HG02571 (cell line): ENCODE measurements at regions not wholly inside any gene's neighbourhood (a gene's known extent, or its start where the extent isn't known, plus 50 kb on each side); places are given as distances from the start of the nearest gene placed in this dataset.
A peak's percentile ranks its signal among the peaks of the same experiment; 100 is the strongest.

Source experiments
- ATAC-seq: cut with Tn5 transposase; IDR thresholded peaks from one replicate; pipeline ENCODE4 v1.9.1; 2021; ENCODE audit warnings: mild to moderate bottlenecking, moderate library complexity; ENCODE audit not compliant: unreplicated experiment

DNA sequence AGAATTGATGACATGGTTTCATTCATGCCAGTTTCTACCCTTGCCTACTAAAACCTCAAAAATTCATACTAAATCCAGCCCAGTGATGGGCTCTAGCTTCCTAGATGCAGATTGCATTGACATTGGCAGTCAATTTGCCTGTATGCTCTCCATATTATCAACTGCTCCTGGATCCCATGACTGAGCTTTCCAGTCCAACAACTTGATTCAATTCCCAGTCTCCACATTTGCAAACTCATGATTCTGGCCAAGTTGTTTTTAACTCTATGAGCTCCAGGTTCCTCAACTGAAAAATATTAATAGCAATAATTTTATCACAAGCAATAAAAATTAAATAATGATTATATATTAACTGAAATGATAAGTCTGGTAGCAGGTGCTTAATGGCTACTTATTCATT, 51.0 kb upstream of the DSC1 start:
- no peak for ATAC-seq

DNA sequence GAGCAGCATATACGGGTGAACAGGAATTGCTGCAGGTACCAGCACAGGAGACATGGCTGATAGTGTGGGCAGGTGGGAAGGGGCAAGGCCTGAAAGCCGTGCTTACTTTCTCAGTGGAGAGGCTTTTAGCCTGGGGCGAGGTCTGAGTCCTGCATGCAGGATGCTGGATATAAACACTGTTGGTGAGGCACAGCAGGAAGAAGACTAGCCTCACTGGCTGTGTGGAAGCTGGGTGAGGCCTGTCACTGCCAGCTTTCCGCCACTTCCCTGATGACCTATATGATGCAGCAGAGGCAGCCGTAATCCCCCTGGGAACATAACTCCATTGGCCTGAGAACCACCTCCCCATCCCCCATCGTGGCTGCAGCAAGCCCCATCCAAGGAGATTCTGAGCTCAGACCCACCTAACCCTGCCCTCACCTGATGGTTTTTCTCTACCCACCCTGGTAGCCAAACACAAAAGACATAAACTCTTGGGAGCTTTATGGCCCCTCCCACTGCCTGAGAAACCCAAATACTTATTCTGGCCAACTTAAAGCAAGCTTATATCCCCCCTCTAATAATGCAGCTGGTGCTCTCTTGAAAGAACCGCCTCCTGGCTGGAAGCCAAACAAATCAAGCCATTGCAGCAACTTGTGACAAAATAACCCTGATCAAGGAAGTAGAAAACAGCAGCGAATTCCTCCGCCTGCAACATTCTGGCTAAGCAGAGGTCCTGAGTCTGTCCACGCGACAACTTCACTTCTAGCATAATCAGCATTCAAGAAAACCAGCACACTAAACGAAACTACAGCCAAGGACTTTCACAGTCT, 54.6 kb upstream of the DSC1 start:
- ATAC-seq, result no peak

DNA sequence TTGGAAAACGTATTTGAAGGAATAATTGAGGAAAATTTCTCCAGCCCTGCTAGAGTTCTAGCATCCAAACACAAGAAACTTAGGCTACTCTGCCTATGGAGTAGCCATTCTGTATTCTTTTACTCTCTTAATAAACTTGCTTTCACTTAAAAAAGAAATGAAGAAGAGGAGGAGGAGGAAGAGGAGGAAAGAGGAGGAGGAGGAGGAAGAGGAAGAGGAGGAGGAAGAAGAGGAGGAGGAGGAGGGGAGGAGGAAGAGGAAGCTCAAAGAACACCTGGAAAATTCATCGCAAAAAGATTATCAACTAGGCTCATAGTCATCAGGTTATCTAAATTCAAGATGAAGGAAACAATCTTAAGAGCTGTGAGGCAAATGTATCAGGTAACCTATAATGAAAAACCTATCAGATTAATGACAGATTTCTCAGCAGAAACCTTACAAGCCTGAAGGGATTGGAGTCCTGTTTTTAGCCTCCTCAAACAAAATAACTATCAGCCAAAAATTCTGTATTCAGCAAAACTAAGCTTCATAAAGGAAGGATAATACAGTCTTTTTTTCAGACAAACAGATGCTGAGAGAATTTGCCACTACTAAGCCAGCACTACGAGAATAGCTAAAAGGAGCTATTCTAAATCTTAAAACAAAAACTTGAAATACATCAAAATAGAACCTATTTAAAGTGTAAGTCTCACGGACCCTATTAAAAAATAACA, 56.2 kb upstream of the DSC1 start:
- no peak for ATAC-seq

DNA sequence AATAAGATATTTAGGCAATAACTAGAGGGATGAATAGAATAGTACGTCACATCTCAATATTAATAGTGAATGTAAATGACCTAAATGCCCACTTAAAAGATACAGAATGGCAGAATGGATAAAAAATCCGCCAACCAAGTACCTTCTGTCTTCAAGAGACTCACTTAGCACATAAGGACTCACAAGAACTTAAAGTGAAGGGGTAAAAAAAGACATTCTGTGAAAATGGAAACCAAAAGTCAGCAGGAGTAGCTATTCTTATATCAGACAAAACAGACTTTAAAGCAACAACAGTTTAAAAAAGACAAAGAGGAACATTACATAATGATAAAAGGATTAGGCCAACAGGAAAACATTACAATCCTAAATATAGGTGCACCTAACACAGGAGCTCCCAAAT, 56.7 kb upstream of the DSC1 start:
- no peak for ATAC-seq

DNA sequence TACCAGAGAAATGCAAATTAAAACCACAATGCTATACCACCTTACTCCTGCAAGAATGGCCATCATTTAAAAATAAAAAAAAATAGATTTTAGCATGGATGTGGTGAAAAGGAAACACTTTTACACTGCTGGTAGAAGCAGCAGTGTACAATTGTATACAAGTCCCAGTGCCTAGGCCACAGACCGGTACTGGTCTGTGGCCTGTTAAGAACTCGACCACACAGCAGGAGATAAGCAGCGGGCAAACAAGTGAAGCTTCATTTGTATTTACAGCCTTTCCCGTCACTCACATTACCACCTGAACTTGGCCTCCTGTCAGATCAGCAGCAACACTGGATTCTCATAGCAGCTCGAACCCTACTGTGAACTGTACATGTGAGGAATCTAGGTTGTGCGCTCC, 60.7 kb upstream of the DSC1 start:
- no peak for ATAC-seq

DNA sequence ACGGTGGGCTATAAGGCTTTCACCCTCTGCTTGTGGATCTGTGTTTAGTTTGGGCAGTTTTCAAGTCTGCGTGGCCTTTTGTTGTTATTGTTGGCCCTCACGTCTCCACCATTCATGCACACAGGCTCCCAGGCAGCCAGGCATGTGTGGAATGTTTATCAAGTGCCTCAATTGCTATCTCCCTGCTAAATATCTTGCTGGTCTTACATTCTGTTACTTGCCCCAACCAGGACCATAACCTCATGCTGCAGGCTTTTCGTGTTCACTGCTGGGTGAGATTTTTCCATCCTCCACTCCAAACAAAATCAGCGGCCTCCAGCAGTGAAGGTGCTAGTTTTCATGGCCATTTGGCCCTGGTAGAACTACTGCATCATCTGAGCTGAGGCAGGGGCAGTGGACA, 63.0 kb upstream of the DSC1 start:
- no peak for ATAC-seq

DNA sequence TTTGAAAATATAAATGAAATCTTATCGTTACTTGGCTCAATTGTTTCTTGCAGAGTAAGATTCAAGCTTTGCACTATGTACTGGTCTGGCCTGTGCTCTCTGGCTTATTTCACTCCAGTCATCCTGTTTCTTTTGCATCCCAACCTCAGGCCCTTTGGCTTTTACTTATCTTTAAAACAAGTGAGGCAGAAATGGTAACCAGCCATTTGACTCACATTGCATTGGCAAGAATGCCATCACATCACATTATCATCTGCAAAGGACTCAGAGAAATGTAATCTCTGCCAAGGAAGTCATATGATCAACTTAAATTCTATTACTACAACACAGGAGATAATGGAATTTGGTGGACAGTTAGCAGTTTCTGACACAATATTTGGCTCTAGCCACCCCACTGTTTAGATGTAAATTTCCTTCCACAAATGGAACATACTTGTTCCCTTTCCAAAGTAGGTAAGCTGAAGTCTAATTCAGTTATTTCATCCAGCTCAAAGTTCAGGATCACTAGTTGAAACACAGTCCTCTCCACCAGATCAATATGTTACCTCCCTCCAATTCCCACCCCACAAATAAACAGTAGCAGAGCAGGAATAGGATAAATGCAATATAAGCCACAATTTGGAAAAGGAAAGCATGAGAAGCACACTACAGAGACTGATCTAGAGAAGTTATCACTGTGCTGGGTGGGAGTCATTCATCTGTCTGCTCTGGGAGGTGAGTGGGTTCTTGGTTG, 65.0 kb upstream of the DSC1 start:
- ATAC-seq, result no peak

DNA sequence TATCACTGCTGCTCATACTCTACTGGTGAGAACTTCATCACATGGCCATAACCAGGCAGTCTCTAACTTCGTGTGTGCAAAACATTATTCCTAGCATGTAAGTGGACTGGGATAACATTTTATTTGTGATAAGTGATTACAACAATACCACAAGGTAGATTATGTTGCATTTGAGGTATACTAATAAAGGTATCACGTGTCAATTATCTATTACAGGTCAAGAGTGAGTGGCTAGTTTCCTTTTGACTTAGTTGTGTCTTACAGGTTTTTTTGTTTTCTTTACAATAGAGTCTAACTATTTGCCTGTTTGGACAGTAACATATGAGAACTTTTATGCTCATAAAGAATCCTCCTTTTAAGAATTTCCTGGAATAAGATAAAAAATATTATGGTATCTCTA, 67.2 kb upstream of the DSC1 start:
- ATAC-seq, result no peak

DNA sequence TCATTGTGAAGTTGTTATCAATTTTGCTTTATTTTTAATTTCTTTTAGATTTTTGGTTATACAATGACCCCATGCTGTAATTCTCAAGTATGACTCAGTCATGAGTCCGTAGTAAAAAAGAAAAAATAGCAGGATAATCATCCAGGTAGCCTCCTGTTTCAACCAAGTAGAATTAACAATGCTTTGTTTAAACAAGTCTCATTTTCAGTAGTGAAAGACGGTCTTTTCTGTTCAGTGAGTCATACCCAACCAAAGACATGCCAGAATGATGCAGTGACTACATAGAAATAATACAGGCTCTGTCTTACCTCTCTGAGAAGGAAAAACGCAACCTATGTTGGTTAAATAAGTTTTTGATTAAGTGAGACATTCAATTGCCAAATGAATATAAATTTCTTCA, 67.8 kb upstream of the DSC1 start:
- peak; percentile 61 for ATAC-seq

DNA sequence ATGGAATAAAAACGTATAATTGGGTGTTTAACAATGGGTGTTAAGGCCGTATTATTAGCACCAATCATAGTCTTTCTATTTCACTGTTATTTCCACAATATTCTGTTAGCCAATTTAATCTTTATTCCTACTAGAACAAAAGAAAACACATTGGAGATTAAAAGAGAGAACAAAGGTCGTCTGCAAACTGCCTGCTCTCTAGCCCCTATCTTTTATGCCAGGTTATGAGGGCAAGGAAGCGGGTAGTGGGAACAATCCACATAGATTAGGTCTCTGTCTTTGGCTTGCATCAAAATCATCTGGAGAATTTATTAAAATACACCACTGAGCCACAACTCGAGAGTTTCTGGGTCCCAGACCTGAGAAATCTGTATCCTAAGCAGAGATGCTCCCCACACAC, 69.4 kb upstream of the DSC1 start:
- ATAC-seq, result no peak

DNA sequence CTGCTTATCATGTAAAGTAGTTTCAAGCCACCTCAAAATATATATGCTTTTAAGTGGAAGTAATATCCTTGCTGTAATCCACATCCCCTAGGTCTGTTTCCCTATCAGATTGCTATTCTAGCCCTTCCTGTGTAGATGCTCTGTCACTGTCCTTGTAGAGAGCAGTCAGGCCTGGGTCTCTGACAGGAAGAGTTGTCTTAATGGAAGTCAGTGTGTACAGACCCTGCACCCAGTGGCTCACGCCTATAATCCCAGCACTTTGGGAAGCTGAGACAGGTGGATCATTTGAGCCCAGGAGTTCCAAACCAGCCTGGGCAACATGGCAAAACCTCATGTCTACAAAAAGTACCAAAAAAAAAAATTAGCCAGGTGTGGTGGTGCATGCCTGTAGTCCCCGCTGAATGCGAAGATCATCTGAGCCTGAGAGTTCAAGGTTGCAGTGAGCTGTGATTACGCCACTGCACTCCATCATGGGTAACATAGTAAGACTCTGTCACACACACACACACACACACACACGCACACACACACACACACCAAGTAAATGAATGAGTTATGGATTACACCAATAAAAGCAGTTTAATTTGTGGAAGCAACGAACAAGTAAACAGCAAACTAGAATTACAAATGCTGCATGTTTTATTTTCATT, 70.2 kb upstream of the DSC1 start:
- ATAC-seq, result no peak

DNA sequence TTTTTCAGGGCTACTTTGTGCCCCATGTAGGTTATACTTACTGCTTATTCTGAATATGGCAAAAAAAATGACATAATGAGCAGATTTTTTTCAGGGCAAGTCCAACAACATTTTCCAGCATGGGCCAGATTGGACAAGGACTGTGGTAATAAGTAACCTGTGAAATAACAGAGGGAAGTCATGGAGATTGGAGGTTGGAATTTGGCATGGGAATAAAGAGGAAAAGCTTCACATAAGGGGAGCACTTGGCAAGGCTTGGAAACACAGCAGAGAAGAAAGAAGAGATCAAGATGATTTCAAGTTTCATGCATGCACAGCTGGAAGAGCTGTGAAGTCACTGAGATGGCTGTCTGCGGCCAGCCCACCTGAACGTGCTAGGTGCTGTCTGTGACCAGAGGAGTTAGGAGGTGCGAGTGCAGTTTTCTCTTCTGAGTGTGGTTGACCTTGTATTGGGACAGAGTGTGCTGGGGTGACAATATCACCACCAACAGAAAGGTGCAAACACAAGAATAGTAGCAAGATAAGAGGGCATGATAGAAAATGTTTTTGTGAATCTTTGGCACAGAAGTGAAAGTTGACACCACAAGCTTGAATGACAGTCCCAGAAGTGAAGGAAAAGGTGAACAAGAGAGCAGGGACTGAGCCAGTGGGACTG, 71.1 kb upstream of the DSC1 start:
- ATAC-seq, result no peak

DNA sequence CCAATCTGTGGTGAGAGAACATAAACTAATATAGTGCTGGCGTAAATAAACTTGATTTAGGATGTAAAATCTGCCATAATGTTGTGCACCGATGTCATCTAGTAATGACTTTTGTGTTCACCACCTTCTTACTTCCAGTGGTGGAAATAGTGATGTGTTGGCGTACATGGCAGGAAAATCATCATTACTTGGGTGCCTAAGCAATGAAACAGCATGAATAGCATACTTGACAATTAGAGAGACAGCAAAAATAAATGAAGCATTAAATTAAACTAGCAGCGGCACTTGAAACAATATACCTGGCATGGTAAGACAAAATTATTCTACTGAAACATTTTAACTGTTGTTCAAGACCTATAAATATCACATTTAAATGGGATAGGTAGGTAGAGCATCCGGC, 73.2 kb upstream of the DSC1 start:
- ATAC-seq, result no peak

DNA sequence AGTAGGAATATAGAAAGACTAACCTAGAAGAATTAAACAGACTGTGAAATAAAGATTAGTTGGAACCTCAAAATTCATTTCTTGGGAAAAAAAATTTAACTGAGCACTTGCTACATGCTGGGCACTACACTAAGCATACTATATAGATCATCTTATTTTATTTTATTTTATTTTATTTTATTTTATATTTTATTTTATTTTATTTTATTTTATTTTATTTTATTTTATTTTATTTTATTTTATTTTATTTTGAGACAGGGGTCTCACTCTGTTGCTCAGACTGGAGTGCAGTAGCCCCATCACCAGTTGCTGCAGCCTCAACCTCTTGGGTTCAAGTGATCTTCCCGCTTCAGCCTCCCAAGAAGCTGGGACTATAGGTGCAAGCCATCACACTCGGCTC, 74.5 kb upstream of the DSC1 start:
- no peak for ATAC-seq

DNA sequence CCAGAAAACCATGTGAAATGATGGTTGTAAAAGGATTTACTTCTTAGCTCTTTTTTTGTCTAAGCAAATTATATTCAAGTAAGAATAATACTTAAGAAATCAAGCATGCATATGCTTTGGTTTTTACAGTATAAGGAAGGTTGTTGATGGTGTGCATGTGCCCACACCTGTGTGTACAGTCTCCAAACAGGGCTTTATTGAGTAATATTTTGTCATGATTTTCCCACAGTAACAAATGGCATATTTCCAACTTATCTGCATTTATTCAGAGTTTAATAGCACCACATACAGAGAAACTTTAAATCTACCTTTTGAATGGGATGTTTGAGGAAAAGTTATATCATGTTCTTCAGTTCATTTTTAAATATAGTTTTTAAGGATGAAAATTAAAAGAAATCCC, 76.5 kb upstream of the DSG1 start:
- ATAC-seq, result no peak

DNA sequence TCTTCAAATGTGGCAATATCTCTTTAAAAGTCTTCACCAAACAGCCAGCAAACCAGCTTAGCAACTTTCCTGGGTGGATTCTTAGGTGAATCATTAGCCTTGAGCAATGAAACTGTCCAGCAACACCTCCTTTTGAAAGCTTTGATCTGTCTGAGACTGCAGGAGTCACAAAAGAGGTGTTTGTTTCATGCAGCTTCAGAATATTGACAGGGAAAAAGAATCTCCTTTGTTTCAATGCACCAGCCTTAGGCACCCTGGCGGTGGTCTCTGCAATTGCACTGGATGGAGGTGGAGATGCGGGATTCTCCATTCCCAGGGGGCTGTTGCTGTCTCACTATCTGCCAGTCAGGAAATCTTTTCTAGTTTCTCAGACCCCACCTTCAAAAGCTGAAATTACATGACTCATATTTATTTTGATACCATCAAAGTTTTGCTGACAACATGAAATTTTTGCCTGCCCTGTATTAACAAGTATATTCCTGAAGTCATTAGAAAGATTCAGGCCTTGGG, 76.0 kb upstream of the DSG1 start:
- ATAC-seq, result no peak

DNA sequence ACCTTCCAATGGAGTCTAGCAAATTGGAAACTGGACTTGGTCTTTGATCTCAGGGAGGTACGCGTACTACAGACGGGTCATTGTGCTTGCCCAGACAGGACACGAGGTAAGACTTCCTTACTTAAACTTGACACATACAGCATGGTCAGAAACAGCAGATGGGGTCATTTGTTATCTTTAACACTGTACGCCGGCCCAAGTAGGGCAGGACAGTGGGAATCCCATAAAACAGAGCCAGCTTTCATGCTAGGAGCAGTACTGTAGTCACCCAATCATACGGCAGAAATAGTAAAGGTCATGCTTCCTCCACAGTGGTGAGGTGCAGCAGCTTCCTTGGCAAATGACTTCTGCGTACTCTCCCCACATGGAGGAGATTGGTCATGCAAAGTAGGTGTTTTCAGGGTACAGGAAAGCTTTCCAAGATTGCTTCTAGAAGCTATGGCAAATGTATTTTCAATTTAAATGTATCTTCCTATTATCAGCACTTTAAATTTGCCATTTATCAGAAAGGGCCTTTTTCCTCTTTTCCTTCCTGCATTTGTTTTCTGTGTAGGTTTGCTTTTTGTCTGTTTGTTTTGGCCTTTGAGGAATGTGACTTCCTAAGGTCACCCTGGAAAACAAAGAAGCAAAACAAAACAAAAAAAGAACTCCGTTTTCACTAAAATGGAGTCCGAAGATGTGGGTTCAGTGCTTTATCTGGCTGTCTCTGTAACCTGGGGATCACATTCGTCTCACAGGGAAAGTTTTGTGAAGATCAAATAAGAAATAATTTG, 74.0 kb upstream of the DSG1 start:
- ATAC-seq, result no peak

DNA sequence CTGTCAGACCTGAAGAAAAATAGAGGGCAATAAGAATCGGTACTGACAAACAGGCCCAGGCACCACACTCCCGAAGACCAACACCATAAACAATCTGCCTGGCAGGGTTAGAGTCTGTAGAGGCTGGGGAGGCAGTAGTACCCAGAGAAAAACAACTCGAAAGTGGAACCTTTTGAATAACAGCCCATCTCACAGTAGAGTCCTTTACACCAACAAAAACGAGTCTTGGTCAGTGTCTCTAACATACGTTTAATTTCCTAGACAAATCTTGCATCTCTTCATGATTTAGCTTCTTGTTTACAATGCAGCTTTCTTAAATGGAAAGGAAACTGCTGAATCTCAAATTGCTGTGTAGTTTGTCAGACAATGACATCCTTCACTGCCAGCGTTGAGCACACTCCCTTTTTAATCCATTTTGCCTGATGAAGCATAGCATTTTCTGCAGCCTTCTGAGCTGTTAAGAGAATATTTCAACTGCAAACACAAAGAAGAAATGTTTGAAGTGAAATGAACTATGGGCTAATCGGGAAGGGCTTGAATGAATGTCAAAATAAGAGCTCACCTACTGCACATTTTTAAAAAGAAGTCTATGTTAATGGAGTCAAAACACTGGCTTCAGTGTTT, 73.1 kb upstream of the DSG1 start:
- no peak for ATAC-seq

DNA sequence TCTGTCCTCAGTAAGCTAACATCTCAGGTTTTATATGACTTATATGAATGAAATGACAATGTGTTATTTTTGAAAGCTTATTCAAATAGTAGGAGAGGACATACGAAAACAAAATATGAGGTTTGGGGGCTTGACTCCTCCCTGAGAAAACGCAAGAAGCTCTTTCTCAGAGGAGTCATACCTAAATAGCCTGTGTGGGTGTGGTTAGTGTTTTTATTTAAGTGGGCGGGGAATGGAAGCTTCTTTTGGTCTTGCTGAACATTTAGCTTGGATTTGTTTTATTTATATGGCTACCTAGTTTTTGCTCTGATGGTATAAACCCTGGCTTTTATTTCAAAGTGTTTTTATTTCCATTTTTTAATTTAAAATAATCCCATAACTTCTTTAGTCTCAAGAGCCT, 72.1 kb upstream of the DSG1 start:
- no peak for ATAC-seq

DNA sequence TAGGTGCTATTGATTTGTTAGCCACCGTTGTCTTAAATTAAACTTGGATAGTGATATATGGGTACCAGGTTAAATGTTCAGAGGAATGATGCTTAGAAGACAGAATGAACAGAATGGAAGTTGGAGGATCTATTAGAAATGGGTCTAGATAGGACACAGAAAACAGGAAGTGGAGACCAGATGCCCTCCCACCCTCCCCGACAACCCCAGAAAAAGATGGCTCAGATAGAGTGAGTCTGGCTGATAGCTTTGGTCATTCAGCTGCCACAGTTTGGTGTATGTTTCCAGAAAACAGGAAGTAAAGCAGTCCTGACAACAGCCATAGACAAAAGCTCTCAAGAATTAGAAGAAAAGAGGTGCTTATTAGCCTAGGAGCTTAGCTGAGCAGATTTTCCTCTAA, 71.5 kb upstream of the DSG1 start:
- no peak for ATAC-seq
